DND-41 (cell line): ENCODE measurements at regions not wholly inside any gene's neighbourhood (a gene's known extent, or its start where the extent isn't known, plus 50 kb on each side); places are given as distances from the start of the nearest gene placed in this dataset.

Source experiments
- ATAC-seq: fragments of 200-7000 bp; cut with Tn5 transposase; 3 replicates; pipeline ENCODE4 v1.9.1; 2021; ENCODE audit warnings: low read depth; ENCODE audit not compliant: insufficient read depth
- DNase-seq: peaks from one replicate; pipeline ENCODE4 v3.0.0-alpha.2; 2020
- H2AFZ ChIP-seq: 2 replicates; pipeline ENCODE4 v1.6.0; 2012; ENCODE audit warnings: low read depth, low read length
- H3K27ac ChIP-seq: 2 replicates; pipeline ENCODE4 v1.5.1; 2012; ENCODE audit warnings: low read length, inconsistent platforms
- H3K27me3 ChIP-seq: fragments of 200-600 bp; sonication (generic); 2 replicates; pipeline ENCODE4 v1.6.0; 2012; ENCODE audit warnings: low read length, mild to moderate bottlenecking, inconsistent platforms; ENCODE audit not compliant: insufficient read depth, poor library complexity
- H3K36me3 ChIP-seq: 2 replicates; pipeline ENCODE4 v1.5.1; 2012; ENCODE audit warnings: low read length, inconsistent platforms; ENCODE audit not compliant: insufficient read depth
- H3K4me1 ChIP-seq: 2 replicates; pipeline ENCODE4 v1.5.1; 2012; ENCODE audit warnings: mild to moderate bottlenecking, low read length; ENCODE audit not compliant: insufficient read depth
- H3K4me2 ChIP-seq: 2 replicates; pipeline ENCODE4 v1.6.0; 2012; ENCODE audit warnings: mild to moderate bottlenecking, moderate library complexity, low read length, inconsistent platforms; ENCODE audit not compliant: insufficient read depth
- H3K4me3 ChIP-seq, 2 experiments: fragments of 200-600 bp in 1 of 2; shearing (Covaris generic) in 1 of 2; 2 replicates each; pipeline ENCODE4 v1.5.1; 2012 to 2016; ENCODE audit warnings: inconsistent platforms in 2 of 2, low read length in 2 of 2, mild to moderate bottlenecking in 2 of 2, low read depth in 1 of 2, moderate library complexity in 1 of 2
- H3K79me2 ChIP-seq: 2 replicates; pipeline ENCODE4 v1.6.0; 2012; ENCODE audit warnings: low read length, inconsistent platforms; ENCODE audit not compliant: insufficient read depth
- H3K9ac ChIP-seq: 2 replicates; pipeline ENCODE4 v1.6.0; 2012; ENCODE audit warnings: low read depth, mild to moderate bottlenecking, inconsistent platforms, low read length, moderate library complexity
- H3K9me3 ChIP-seq: 2 replicates; pipeline ENCODE4 v1.5.1; 2012; ENCODE audit warnings: low read length, moderate library complexity, mild to moderate bottlenecking, inconsistent platforms; ENCODE audit not compliant: insufficient read depth, severe bottlenecking
- H4K20me1 ChIP-seq: 2 replicates; pipeline ENCODE4 v1.6.0; 2012; ENCODE audit warnings: low read length; ENCODE audit not compliant: insufficient read depth
- EZH2 ChIP-seq: IDR thresholded peaks from 3 replicates; pipeline ENCODE4 v1.6.1; 2012; ENCODE audit warnings: borderline replicate concordance, low read depth, mild to moderate bottlenecking, moderate library complexity, low read length, inconsistent platforms; ENCODE audit not compliant: severe bottlenecking
- TF ChIP-seq, protein P1 (sequence below): IDR thresholded peaks from 2 replicates; pipeline ENCODE4 v1.5.1; 2012; ENCODE audit warnings: borderline replicate concordance, low read length, moderate library complexity, mild to moderate bottlenecking; ENCODE audit not compliant: poor library complexity, severe bottlenecking; ENCODE audit errors: extremely low read depth

DNA sequence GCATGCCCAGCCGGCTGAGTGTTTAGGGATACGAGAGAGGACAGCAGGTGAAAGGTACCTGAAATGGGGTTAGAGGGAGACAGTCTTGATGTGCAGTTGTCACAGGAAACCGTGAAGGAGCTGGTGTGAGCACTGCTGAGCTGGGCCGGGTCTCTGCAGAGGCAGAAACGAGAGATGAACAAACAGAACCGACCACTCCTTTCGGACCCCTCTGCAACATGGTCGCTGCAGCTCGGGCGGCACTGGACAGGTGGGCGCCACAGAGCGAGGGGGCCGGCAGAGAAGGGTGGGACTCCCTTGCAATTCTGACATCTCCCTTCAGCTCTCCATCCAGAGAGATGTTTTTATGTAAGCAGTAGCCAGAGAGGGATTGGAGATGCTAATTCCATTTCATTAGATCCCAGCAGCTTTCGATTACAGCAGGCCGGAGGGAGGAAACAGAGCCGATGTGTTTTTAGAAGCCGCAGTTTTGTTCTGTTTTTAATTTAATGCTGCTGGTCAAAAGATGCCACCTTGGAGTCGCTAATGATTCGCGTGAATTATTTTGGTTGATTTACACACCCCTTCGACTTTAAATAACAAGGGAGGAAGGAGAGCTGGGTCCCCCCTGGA lies 86.3 kb upstream of the RPL38 start:
- no peak overlapping the region for H3K4me2 ChIP-seq
- H3K27ac ChIP-seq: no peak overlapping the region
- H4K20me1 ChIP-seq: no peaks in the 10 kb centered on the region
- no peak overlapping the region for H3K9ac ChIP-seq
- no peaks in the 10 kb centered on the region for H3K9me3 ChIP-seq
- TF ChIP-seq, protein P1, sequence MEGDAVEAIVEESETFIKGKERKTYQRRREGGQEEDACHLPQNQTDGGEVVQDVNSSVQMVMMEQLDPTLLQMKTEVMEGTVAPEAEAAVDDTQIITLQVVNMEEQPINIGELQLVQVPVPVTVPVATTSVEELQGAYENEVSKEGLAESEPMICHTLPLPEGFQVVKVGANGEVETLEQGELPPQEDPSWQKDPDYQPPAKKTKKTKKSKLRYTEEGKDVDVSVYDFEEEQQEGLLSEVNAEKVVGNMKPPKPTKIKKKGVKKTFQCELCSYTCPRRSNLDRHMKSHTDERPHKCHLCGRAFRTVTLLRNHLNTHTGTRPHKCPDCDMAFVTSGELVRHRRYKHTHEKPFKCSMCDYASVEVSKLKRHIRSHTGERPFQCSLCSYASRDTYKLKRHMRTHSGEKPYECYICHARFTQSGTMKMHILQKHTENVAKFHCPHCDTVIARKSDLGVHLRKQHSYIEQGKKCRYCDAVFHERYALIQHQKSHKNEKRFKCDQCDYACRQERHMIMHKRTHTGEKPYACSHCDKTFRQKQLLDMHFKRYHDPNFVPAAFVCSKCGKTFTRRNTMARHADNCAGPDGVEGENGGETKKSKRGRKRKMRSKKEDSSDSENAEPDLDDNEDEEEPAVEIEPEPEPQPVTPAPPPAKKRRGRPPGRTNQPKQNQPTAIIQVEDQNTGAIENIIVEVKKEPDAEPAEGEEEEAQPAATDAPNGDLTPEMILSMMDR: no peak
- no peak for TF ChIP-seq EZH2
- H3K36me3 ChIP-seq: no peaks in the 10 kb centered on the region
- H2AFZ ChIP-seq: no peak overlapping the region
- H3K4me1 ChIP-seq: no peaks in the 10 kb centered on the region
- ATAC-seq (no peak), DNase-seq (no peak)
- no peaks in the 10 kb centered on the region for H3K79me2 ChIP-seq
- H3K4me3 ChIP-seq: no peak overlapping the region
- H3K27me3 ChIP-seq: peaks cover 7% of the 10 kb centered on the region

DNA sequence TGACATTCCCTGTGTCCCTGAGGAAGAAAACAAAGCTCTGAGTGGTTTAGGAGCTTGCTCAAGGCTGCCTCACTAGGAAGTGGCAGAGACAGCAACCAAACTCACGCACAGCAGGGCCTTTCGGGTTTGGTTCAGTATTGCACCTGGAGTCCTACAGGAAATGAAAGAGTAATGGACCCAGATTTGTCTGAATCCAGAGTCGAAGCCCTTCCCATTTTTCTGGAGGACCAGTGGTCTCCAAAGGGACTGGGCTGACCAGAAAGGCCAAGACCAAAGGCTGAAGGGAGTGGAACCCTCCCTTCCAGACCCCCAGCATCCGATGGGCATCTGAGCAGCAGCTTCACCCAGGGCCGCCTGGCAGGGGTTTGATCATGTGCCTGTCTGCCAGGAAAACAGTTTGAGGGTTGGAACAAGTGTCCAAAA lies 85.5 kb upstream of the RPL38 start:
- no peaks in the 10 kb centered on the region for H4K20me1 ChIP-seq
- H3K4me2 ChIP-seq: no peak overlapping the region
- no peaks in the 10 kb centered on the region for H3K9me3 ChIP-seq
- H3K36me3 ChIP-seq: no peaks in the 10 kb centered on the region
- no peak overlapping the region for H3K9ac ChIP-seq
- no peak overlapping the region for H3K4me3 ChIP-seq
- H3K79me2 ChIP-seq: no peaks in the 10 kb centered on the region
- no peak overlapping the region for H3K27ac ChIP-seq
- peaks cover 7% of the 10 kb centered on the region for H3K27me3 ChIP-seq
- H2AFZ ChIP-seq: no peak overlapping the region
- no peaks in the 10 kb centered on the region for H3K4me1 ChIP-seq
- DNase-seq: no peak
- ATAC-seq: no peak
- TF ChIP-seq EZH2: no peak
- TF ChIP-seq, protein P1: no peak

DNA sequence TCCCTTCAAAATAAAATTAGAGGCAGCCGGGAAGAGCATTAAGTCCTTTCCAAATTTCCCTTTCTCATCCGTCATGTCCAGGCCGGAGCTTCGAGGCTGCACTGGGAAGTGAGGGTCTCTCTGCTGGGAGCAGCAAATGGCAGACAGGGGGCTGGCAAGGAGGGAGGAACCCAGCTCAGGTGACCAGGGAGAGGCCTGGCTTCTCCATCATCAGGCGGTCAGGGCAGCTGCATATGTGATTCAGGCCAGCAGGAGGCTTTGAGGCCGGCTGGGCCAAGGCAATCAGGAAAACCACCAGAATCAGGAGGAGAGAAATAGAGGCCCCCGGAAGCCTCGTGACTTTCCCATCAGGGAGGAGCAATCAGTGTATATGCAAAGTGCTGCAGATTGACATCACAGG lies 85.0 kb upstream of the RPL38 start:
- H3K79me2 ChIP-seq: no peaks in the 10 kb centered on the region
- no peak overlapping the region for H3K4me2 ChIP-seq
- no peak overlapping the region for H3K27ac ChIP-seq
- H3K4me1 ChIP-seq: no peaks in the 10 kb centered on the region
- H2AFZ ChIP-seq: no peak overlapping the region
- H3K4me3 ChIP-seq: no peak overlapping the region
- no peaks in the 10 kb centered on the region for H3K36me3 ChIP-seq
- ATAC-seq (no peak), DNase-seq (no peak)
- H3K27me3 ChIP-seq: peaks cover 7% of the 10 kb centered on the region
- TF ChIP-seq EZH2: no peak
- TF ChIP-seq, protein P1: no peak
- no peaks in the 10 kb centered on the region for H4K20me1 ChIP-seq
- no peaks in the 10 kb centered on the region for H3K9me3 ChIP-seq
- H3K9ac ChIP-seq: no peak overlapping the region

DNA sequence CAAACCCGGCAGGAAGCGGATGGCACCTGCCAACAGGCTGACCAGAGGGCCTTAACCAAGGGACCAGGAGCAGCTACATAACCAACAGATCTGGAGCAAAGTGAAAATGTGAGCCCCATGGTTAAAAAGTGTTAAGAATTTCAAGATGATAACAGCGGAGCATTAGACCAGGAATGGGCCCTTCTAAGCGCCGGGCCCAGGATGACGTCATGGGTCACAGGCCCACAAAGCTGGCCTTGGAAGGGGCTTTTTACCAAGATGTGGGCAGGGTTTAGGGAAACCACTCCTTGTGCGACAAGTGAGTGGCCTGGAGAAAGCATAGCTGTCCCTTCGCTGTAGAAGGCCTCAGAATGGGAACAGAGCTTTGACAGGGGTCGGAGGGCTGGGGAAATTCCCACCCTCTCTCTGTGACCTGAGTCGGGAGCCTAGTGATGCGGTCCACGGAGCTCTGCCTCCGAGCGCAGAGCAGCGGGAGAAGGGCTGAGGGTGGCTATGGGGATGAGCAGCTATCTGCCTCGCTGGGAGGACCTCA lies 84.4 kb upstream of the RPL38 start:
- Histone ChIP-seq H3K9me3 (no peaks in the 10 kb centered on the region), H3K79me2 (no peaks in the 10 kb centered on the region), H3K4me2 (no peak overlapping the region), H3K4me3 (no peak overlapping the region), H4K20me1 (no peaks in the 10 kb centered on the region), H3K27ac (no peak overlapping the region), H3K27me3 (peaks cover 7% of the 10 kb centered on the region), H3K9ac (no peak overlapping the region), H3K4me1 (no peaks in the 10 kb centered on the region), H2AFZ (no peak overlapping the region), H3K36me3 (no peaks in the 10 kb centered on the region)
- ATAC-seq (no peak), DNase-seq (no peak)
- no peak for TF ChIP-seq EZH2
- TF ChIP-seq, protein P1: no peak
